ENCODE measurements at regions not wholly inside any gene's neighbourhood (a gene's known extent, or its start where the extent isn't known, plus 50 kb on each side); places are given as distances from the start of the nearest gene placed in this dataset.

- no peak for DNase-seq (ENCODE audit: low read depth in 2 of 2)
- Histone ChIP-seq H3K79me2 (ENCODE audit: control insufficient read depth, insufficient read depth, low read length) (no peaks in the 10 kb centered on the region), H3K27me3 (ENCODE audit: control insufficient read depth, insufficient read depth, low read length) (no peaks in the 10 kb centered on the region), H3K9me3 (ENCODE audit: control insufficient read depth, insufficient read depth, low read depth, low read length) (no peaks in the 10 kb centered on the region), H3K9ac (ENCODE audit: insufficient read depth, low read length) (no peak overlapping the region), H3K36me3 (ENCODE audit: control insufficient read depth, insufficient read depth, low read length) (no peaks in the 10 kb centered on the region), H3K4me1 (ENCODE audit: control insufficient read depth, extremely low read depth, insufficient read depth, low read length) (no peaks in the 10 kb centered on the region), H3K27ac (ENCODE audit: insufficient read depth, low read length) (no peak overlapping the region), H2AFZ (ENCODE audit: low read length) (no peak overlapping the region), H3K4me3 (replicated peaks in 1 of 4; ENCODE audit: control extremely low read depth in 1 of 4, insufficient read depth in 1 of 4, low read depth in 3 of 4, low read length in 4 of 4) (no peak overlapping the region), H4K20me1 (ENCODE audit: control insufficient read depth, extremely low read depth, insufficient read depth, low read length) (no peaks in the 10 kb centered on the region), H3K4me2 (ENCODE audit: extremely low read depth, insufficient read depth, low read length) (no peak overlapping the region)
- TF ChIP-seq CTCF (conservative IDR thresholded peaks at IDR 0.05 in 1 of 2, IDR thresholded peaks at IDR 0.05 in 1 of 2; ENCODE audit: low read depth in 1 of 2, low read length in 2 of 2) (no peak), EZH2 (IDR thresholded peaks at IDR 0.05; ENCODE audit: low read length, missing control alignments) (no peak)
Observed at GRCh38 chr6:92270365-92270764, 1149.0 kb downstream of the EPHA7 start.

GRCh38 chr6:92267335-92267734 is 1152.0 kb downstream of the EPHA7 start:
- no peaks in the 10 kb centered on the region for H3K9me3 ChIP-seq (ENCODE audit: control insufficient read depth, insufficient read depth, low read depth, low read length)
- TF ChIP-seq EZH2 (IDR thresholded peaks at IDR 0.05; ENCODE audit: low read length, missing control alignments), result no peak
- TF ChIP-seq CTCF (conservative IDR thresholded peaks at IDR 0.05 in 1 of 2, IDR thresholded peaks at IDR 0.05 in 1 of 2; ENCODE audit: low read depth in 1 of 2, low read length in 2 of 2), result no peak
- H3K4me2 ChIP-seq (ENCODE audit: extremely low read depth, insufficient read depth, low read length), result no peak overlapping the region
- no peaks in the 10 kb centered on the region for H3K4me1 ChIP-seq (ENCODE audit: control insufficient read depth, extremely low read depth, insufficient read depth, low read length)
- no peaks in the 10 kb centered on the region for H3K36me3 ChIP-seq (ENCODE audit: control insufficient read depth, insufficient read depth, low read length)
- DNase-seq (ENCODE audit: low read depth in 2 of 2), result no peak
- no peak overlapping the region for H3K27ac ChIP-seq (ENCODE audit: insufficient read depth, low read length)
- no peaks in the 10 kb centered on the region for H3K79me2 ChIP-seq (ENCODE audit: control insufficient read depth, insufficient read depth, low read length)
- H4K20me1 ChIP-seq (ENCODE audit: control insufficient read depth, extremely low read depth, insufficient read depth, low read length), result no peaks in the 10 kb centered on the region
- H3K4me3 ChIP-seq (replicated peaks in 1 of 4; ENCODE audit: control extremely low read depth in 1 of 4, insufficient read depth in 1 of 4, low read depth in 3 of 4, low read length in 4 of 4), result no peak overlapping the region
- no peak overlapping the region for H2AFZ ChIP-seq (ENCODE audit: low read length)
- no peaks in the 10 kb centered on the region for H3K27me3 ChIP-seq (ENCODE audit: control insufficient read depth, insufficient read depth, low read length)
- no peak overlapping the region for H3K9ac ChIP-seq (ENCODE audit: insufficient read depth, low read length)

GRCh38 chr6:92263864-92264263 is 1155.5 kb downstream of the EPHA7 start:
- no peaks in the 10 kb centered on the region for H3K79me2 ChIP-seq (ENCODE audit: control insufficient read depth, insufficient read depth, low read length)
- no peak overlapping the region for H2AFZ ChIP-seq (ENCODE audit: low read length)
- H3K4me2 ChIP-seq (ENCODE audit: extremely low read depth, insufficient read depth, low read length), result no peak overlapping the region
- no peak overlapping the region for H3K27ac ChIP-seq (ENCODE audit: insufficient read depth, low read length)
- DNase-seq (ENCODE audit: low read depth in 2 of 2), result no peak
- H3K9me3 ChIP-seq (ENCODE audit: control insufficient read depth, insufficient read depth, low read depth, low read length), result no peaks in the 10 kb centered on the region
- no peaks in the 10 kb centered on the region for H3K36me3 ChIP-seq (ENCODE audit: control insufficient read depth, insufficient read depth, low read length)
- H3K27me3 ChIP-seq (ENCODE audit: control insufficient read depth, insufficient read depth, low read length), result no peaks in the 10 kb centered on the region
- H3K4me1 ChIP-seq (ENCODE audit: control insufficient read depth, extremely low read depth, insufficient read depth, low read length), result no peaks in the 10 kb centered on the region
- TF ChIP-seq EZH2 (IDR thresholded peaks at IDR 0.05; ENCODE audit: low read length, missing control alignments) (no peak), CTCF (conservative IDR thresholded peaks at IDR 0.05 in 1 of 2, IDR thresholded peaks at IDR 0.05 in 1 of 2; ENCODE audit: low read depth in 1 of 2, low read length in 2 of 2) (no peak)
- no peak overlapping the region for H3K9ac ChIP-seq (ENCODE audit: insufficient read depth, low read length)
- H4K20me1 ChIP-seq (ENCODE audit: control insufficient read depth, extremely low read depth, insufficient read depth, low read length), result no peaks in the 10 kb centered on the region
- no peak overlapping the region for H3K4me3 ChIP-seq (replicated peaks in 1 of 4; ENCODE audit: control extremely low read depth in 1 of 4, insufficient read depth in 1 of 4, low read depth in 3 of 4, low read length in 4 of 4)

Data from fibroblast of lung (primary cell).